Heart left ventricle (tissue), 16 donors: ENCODE measurements at regions not wholly inside any gene's neighbourhood (a gene's known extent, or its start where the extent isn't known, plus 50 kb on each side); places are given as distances from the start of the nearest gene placed in this dataset.
"Not testable (repeated sequence)": the region's sequence is repeated elsewhere in the genome, so short reads cannot be mapped to it uniquely, and the experiment has no call there.

ENCODE experiments used
- ATAC-seq, 4 donors: fragments of 200-7000 bp; cut with Tn5 transposase; one replicate each; pipeline ENCODE4 v1.9.1; 2020 to 2022; ENCODE audit warnings: moderate library complexity in 4 of 4, mild to moderate bottlenecking in 3 of 4, moderate number of reproducible peaks in 1 of 4
- DNase-seq, 5 donors: peaks; one replicate each; pipeline ENCODE4 v3.0.0-alpha.2; 2020
- H3K27ac ChIP-seq, 12 donors: fragments of 200-600 bp; sonication (generic) in 4 of 12; one replicate each; pipeline versions ENCODE4 v1.5.0 to v1.8.0; 2016 to 2022; ENCODE audit warnings: mild to moderate bottlenecking in 2 of 12
- H3K27me3 ChIP-seq, 9 donors: fragments of 200-600 bp; sonication (generic) in 2 of 9; one replicate each; pipeline versions ENCODE4 v1.5.1 to v1.8.0; 2016 to 2022; ENCODE audit warnings: mild to moderate bottlenecking in 3 of 9
- H3K36me3 ChIP-seq, 9 donors: fragments of 200-600 bp; sonication (generic) in 2 of 9; one replicate each; pipeline versions ENCODE4 v1.5.0 to v1.8.0; 2018 to 2022; ENCODE audit warnings: mild to moderate bottlenecking in 2 of 9
- H3K4me1 ChIP-seq, 12 donors: fragments of 200-600 bp; sonication (generic) in 4 of 12; one replicate each; pipeline versions ENCODE4 v1.5.0 to v1.8.0; 2016 to 2022; ENCODE audit warnings: mild to moderate bottlenecking in 3 of 12
- H3K4me3 ChIP-seq, 12 donors: fragments of 200-600 bp; sonication (generic) in 4 of 12; one replicate each; pipeline versions ENCODE4 v1.5.0 to v1.8.0; 2017 to 2022; ENCODE audit warnings: mild to moderate bottlenecking in 9 of 12, moderate library complexity in 4 of 12
- H3K9me3 ChIP-seq, 12 donors: fragments of 200-600 bp; sonication (generic) in 4 of 12; one replicate each; pipeline versions ENCODE4 v1.5.0 to v1.8.0; 2016 to 2022; ENCODE audit warnings: mild to moderate bottlenecking in 1 of 12
- CTCF ChIP-seq, 12 donors: fragments of 200-600 bp; sonication (generic) in 4 of 12; IDR thresholded peaks; one replicate each; pipeline versions ENCODE4 v1.5.0 to v1.8.0; 2018 to 2022; ENCODE audit warnings: antibody characterized with exemption in 12 of 12, mild to moderate bottlenecking in 5 of 12
- POLR2A ChIP-seq, 2 donors: fragments of 450-650 bp; IDR thresholded peaks; one replicate each; pipeline ENCODE4 v1.6.1; 2017; ENCODE audit warnings: antibody characterized with exemption in 2 of 2, mild to moderate bottlenecking in 2 of 2, moderate library complexity in 2 of 2
- WGBS, 4 donors: extraction: QIAGEN DNeasy Blood & Tissue Kit in 2 of 4; methylation state at CpG; one replicate each; pipeline versions ENCODE4 v1.1.5 to v1.1.7; 2013 to 2018; 5-methylcytosine and 5-hydroxymethylcytosine counted together
- intact Hi-C, 10 donors: fragments of 100-400 bp; cut with DNase I; formaldehyde crosslinking; loops; one replicate each; pipeline versions ENCODE4 v1.11.1 to v1.14.2; 2022
- donor health status: ischemic (EF 13 %, LVEDD 7.1; RV severe dilation, severe dysfunction).
- donor health status: healthy with polysubstance abuse.
- donor health status: DM: no; HTN: yes; CAD: no.
- donor health status: DM: no; HTN: no; CAD: no.
- donor health status: ischemic (EF 25% LVEDD 6.9; RV normal size, moderate dysfunction).
- donor health status: ischemic (EF 25% LVEDD 5.7; RV mildly dilated, moderate dysfunction).
- donor health status: healthy.
- donor health status: DM: yes; HTN: yes; CAD: no.
- donor health status: ischemic (EF 35%, LVEDD 5.7; RV mildly dilated, moderate dysfunction).
- donor health status: nonischemic (EF 11% LVEDD 7.7; RV severe dilation, severe dysfunction).
- donor health status: DM: yes; HTN: yes; CAD: no.
- donor health status: PGD.
- donor health status: ischemic (EF 29% LVEDD 5.4; RV normal size, mild dysfunction).
- donor health status: nonischemic (EF 23%, LVEDD 6.1; RV moderate dilation, normal function).

GRCh38 chr6:55101157-55101556, 73.2 kb upstream of the HCRTR2 start:
- DNase-seq: no peak
- H3K27ac ChIP-seq: no peak overlapping the region
- TF ChIP-seq POLR2A (IDR thresholded peaks at IDR 0.05) (no peak), CTCF (IDR thresholded peaks at IDR 0.05) (no peak)
- H3K9me3 ChIP-seq: no peaks in the 10 kb centered on the region
- 88 to 92% (median 91%) methylated on average over 2 of the region's 2 CpGs for WGBS, 4 donors
- intact Hi-C loops: no loop called here
- H3K4me3 ChIP-seq: no peak overlapping the region
- H3K27me3 ChIP-seq: no peaks in the 10 kb centered on the region
- H3K4me1 ChIP-seq: no peaks in the 10 kb centered on the region
- no peak for ATAC-seq
- H3K36me3 ChIP-seq: no peaks in the 10 kb centered on the region

GRCh38 chr6:55108134-55109130, 65.9 kb upstream of the HCRTR2 start:
- H3K36me3 ChIP-seq: no peaks in the 10 kb centered on the region
- 47 to 59% (median 54%) methylated on average over 6 of the region's 6 CpGs for WGBS, 4 donors
- no peak for DNase-seq
- no peaks in the 10 kb centered on the region for H3K4me1 ChIP-seq
- TF ChIP-seq CTCF (IDR thresholded peaks at IDR 0.05) (no peak), POLR2A (IDR thresholded peaks at IDR 0.05) (no peak)
- H3K4me3 ChIP-seq: no peak overlapping the region
- no peak overlapping the region for H3K27ac ChIP-seq
- intact Hi-C loops: no loop called here
- H3K27me3 ChIP-seq: no peaks in the 10 kb centered on the region
- H3K9me3 ChIP-seq: peaks cover 0 to 15% (median 4%) of the 10 kb centered on the region in 12 donors
- no peak for ATAC-seq

GRCh38 chr6:55117267-55117666, 57.0 kb upstream of the HCRTR2 start:
- TF ChIP-seq POLR2A (IDR thresholded peaks at IDR 0.05) (no peak), CTCF (IDR thresholded peaks at IDR 0.05) (no peak)
- no peak for DNase-seq
- no peaks in the 10 kb centered on the region for H3K4me1 ChIP-seq
- H3K36me3 ChIP-seq: no peaks in the 10 kb centered on the region
- no peak for ATAC-seq
- peaks cover 0 to 22% (median 5%) of the 10 kb centered on the region in 12 donors for H3K9me3 ChIP-seq
- no peaks in the 10 kb centered on the region for H3K27me3 ChIP-seq
- intact Hi-C loops: no loop called here
- no peak overlapping the region for H3K27ac ChIP-seq
- WGBS, 4 donors: 59 to 77% (median 62%) methylated on average over 1 of the region's 1 CpG
- H3K4me3 ChIP-seq: no peak overlapping the region

- H3K27ac ChIP-seq, ATAC-seq, intact Hi-C loops, DNase-seq, H3K4me3 ChIP-seq, H3K27me3 ChIP-seq, H3K4me1 ChIP-seq, H3K36me3 ChIP-seq: not testable (repeated sequence)
- WGBS, 4 donors: 82 to 86% (median 84%) methylated on average over 2 of the region's 2 CpGs
- peaks cover 0 to 28% (median 7%) of the 10 kb centered on the region in 12 donors for H3K9me3 ChIP-seq
Measured at GRCh38 chr6:55124241-55124640, 50.1 kb upstream of the HCRTR2 start.
